NCI-H510A (cell line): ENCODE measurements at regions not wholly inside any gene's neighbourhood (a gene's known extent, or its start where the extent isn't known, plus 50 kb on each side); places are given as distances from the start of the nearest gene placed in this dataset.
"Not testable (repeated sequence)": the region's sequence is repeated elsewhere in the genome, so short reads cannot be mapped to it uniquely, and the experiment has no call there.

ENCODE experiments used
- DNase-seq: peaks from one replicate; lab custom pipeline; 2025; lab: John Stamatoyannopoulos, UW

DNA sequence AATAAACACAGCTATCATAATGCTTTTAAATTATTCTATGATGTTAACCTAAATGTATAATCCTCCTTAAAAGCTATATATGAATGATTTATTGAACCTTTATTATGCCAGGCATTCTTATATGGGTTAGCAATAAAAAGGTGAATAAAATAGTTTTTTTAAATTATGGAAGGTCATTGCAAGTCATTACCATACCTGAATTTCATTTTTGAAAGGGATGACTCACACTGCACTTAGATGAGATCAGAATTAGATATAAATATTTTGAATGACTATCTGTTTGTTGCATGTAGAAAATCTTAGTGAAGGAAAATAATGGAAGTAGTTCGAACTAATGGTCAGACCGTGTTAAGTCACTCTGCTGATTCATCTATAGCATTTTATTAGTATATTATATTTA, 822.3 kb downstream of the LUZP2 start:
- no peak for DNase-seq

GRCh38 chr11:25327656-25328055, 830.8 kb downstream of the LUZP2 start:
- no peak for DNase-seq

DNA sequence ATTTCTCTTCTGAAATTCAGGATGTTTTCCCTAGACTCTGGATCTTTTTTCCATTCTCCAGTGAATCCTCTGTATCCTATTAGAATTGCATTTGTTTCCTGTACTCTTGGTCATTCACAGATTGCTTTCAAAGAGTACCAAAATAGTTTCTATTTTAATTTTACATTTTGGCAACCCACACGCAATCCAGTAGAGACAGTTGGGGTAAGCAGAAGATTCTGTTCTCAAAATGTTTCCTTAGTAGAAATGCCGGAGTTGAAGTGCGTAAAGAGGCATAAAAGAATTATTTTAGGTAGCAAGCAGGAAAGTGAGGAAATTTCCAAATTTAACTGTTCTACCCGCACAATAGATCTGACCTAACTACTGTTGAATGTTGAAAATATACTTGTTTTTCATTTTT, 842.4 kb downstream of the LUZP2 start:
- no peak for DNase-seq

- no peak for DNase-seq
Observed at GRCh38 chr11:25349537-25349936, 852.7 kb downstream of the LUZP2 start.

DNA sequence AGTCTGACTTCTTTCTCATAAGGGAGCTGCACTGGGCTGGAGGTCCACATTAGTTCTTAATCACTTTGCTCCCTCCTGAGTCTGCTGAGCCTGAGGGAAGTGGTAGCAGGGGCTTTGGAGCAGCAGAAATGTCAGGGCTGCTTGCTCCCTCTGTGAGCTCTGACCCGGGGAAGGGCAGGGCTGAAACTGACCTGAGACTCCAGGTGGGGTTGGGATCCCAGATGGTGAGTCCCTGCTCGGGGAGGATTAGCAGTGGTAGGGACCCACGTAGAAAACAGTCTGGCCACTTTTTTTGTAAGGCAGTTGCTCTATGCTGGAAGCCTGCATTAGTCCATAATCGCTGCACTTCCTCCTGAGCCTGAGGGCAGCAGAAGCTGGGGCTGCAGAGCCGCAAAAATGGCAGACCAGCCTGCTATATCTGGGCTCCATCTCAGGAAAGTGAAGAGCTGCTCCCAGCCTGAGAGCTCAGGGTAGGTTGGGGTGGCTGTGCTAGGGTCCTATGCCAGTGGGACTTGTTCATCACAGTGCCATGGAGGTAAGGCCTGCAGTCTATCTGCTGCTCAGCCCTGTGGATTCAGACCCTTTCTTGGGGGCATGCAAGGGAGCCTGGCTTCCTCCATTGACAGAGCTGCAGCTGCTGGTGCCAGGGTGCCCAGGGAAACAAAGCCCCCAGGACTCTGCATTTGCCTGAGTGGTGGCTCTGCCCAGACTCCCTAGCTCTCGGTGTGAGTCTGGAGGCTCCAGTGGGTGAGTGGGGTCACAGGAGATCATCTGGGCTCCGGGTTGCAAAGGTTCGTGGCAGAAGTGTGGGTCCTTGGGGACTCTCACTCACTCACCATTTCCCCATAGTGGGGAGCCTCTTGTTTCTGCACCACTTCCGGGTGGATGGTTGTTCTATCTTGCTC, 854.3 kb downstream of the LUZP2 start:
- no peak for DNase-seq

GRCh38 chr11:25357133-25357532, 860.3 kb downstream of the LUZP2 start:
- DNase-seq = no peak

- no peak for DNase-seq
Observed at GRCh38 chr11:25377466-25377865, 880.6 kb downstream of the LUZP2 start.

DNA sequence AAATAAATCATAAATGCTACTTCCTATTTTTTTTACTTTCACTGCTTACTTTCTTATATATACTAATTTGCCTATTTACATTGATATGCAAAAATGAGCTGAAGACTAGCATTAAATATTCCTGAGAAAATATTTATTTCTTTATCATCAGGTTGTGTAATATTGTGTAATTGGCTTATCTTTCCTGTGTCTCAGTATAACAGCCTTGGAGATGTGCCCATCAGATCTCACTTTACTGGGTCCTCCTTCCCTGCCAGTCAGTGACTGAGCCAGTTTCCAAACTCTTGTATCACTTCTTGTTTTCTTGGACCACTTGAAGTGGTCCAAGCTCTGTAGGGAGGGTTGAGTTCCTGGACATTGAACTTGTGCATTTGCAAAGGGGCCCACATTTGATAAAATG, 900.0 kb downstream of the LUZP2 start:
- no peak for DNase-seq

DNA sequence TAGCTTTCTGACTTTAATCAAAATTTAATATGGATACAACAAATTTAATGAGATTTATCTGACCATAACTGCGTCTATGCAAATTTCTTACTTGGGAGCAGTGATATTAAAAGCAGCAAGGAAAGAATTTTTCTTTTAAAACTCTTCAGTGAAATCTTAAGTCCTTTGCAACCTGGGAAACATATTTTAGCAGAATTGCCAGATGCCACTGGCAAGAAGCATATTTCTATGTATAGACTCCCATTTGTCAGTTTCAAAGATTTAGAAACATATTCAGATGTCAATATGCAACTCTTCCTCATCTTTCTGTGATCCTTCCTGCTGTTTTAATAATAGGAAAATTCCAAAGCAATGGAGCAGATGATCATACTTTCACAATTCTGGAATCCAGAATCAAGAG, 911.3 kb downstream of the LUZP2 start:
- DNase-seq = no peak

- DNase-seq = no peak
Observed at GRCh38 chr11:25415793-25416192, 916.1 kb upstream of the ANO3 start.

DNA sequence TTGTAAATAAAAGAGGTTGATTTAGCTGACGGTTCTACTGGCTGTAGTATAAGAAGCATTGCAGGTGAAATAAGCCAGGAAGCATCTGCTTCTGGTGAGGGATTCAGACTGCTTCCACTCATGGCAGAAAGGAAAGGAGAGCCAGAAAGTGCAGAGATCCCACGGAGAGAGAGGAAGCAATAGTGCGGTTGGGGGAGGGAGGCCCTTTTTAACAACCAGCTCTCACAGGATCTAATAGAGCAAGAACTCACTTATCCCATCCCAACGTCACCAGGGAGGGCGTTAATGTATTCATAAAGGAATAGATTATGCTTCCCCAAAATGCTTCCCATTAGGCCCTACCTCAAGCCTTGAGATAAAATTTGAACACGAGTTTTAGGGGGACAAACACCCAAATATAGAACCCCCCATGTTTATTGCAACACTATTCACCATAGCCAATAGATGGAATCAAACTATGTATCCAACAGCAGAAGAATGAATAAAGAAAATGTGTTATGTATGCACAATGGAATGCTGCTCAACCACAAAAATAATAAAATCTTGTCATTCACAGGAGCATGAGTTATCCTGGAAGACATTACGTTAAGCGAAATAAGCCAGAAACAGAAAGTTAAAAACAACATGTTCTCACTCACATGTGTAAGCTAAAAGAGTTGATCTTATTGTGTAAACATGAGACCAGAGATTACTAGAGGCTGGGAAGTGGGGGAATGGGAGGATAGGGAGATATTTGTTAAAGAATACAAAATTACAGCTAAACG, 908.3 kb upstream of the ANO3 start:
- no peak for DNase-seq

DNA sequence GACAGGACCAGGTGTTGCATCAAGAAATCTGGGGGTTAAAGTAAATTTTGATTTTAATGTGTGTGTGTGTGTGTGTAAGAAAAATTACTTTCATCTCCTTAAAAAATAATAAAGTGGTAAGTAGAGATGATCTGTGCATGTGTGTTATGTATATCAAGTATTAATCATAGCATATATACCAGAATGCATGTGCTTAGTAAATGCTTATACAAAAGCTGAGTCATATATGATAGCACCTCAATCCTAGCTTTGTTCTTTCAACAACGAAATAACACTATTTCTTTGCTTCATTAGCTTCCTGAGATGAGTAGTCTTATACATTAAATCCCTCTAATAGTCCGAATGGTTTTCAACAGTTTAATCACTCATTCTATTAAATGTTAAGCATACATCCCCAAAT, 899.6 kb upstream of the ANO3 start:
- DNase-seq = no peak

DNA sequence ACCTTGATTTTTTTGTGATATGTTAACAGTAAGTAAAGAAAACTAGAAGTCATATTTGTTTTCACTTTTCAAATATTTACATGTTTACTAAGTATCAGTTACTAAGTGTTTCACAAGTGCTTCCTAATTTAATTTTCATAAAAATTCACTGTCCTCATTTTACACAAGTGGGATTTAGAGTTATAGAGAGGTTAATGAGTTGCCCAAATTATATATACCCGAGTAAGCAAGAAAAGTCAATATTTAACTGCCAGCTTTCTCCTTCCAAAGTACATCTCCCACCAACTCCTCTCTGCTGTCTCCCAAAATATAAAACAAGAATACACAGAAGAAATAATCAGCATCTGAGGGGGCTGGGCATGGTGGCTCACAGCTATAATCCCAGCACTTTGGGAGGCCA, 896.7 kb upstream of the ANO3 start:
- no peak for DNase-seq

DNA sequence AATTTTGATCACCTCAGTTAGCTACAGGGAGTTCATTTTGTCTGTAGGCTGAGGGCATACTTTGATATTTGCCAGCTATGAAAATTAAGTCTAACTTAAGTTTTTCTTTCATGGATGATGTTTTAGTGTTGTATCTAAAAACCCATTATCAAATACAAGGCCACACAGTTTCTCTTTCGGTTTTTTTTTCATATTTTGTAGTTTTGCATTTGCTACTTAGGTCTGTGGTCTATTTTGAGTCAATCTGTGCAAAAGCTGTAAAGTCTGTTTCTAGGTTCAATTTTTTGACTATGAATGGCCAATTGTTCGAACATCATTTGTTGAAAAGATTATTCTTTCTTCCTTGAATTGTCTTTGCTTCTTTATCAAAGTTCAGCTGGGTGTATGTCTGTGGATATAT, 895.6 kb upstream of the ANO3 start:
- DNase-seq = no peak

GRCh38 chr11:25441421-25441820, 890.5 kb upstream of the ANO3 start:
- DNase-seq = no peak

- no peak for DNase-seq
Observed at GRCh38 chr11:25449091-25449490, 882.8 kb upstream of the ANO3 start.

DNA sequence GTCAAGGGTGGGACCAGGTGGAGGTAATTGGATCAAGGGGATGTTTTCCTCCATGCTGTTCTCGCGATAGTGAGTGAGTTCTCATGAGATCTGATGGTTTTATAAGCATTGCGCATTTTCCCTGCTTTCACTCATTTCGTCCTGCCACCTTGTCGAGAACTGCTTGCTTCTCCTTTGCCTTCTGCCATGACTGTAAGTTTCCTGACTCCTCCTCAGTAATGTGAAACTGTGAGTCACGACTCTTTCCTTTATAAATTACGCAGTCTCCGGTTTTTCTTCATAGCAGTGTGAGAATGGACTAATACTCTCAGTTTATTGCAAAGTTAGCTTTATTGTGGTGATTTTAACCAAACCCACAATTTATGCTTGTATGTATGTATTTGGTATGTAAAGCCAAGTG, 878.5 kb upstream of the ANO3 start:
- no peak for DNase-seq

GRCh38 chr11:25456211-25456610, 875.7 kb upstream of the ANO3 start:
- no peak for DNase-seq

DNA sequence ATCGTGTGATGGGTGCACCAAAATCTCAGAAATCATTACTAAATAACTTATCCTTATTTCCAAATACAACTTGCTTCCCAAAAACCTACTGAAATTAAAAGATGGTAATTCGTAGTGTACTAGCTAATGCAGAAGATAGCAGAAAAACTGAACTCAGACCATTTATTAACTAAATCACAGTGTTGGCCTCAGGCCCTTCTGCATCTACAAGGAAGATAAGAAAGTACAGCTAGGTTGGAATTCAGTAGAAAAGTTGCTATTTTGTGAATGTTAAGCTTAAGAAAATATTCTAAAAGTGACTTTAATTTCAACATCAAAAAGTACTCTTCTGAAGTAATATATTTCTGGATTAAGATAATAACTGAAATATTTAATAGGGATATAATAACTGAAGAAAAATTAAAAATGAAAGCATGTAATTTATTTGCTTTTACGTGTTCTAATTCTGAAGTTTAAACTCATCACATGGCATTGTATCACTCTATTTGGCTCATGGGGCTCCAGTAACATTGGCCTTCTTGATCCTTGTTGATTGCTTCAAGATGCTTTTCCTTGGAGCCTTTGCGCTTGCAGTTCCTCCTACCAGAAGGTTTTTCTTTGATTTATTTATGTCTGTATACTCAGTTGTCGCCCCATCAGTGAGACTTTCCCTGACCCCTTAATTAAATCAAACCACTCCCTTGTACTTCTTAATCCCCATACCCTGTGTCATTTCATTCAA, 847.9 kb upstream of the ANO3 start:
- DNase-seq = no peak

DNA sequence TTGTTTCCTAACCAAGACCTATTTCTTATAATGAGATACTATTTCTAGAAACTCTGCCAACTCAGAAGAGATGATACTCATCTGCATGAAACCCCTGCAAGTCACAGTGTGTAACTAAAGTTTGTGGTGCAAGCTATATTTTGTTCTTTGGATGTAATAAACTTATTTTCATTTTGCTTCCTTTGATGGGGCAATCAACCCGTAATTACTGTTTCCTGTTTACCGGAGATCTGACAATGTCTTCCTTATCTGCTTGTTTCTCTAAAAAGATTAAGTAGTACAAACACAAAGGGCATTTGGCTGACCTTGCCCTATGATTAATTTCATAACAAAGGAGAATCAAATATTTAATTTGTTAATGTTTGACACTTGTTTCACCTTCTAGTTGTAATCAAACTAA, 846.6 kb upstream of the ANO3 start:
- no peak for DNase-seq

DNA sequence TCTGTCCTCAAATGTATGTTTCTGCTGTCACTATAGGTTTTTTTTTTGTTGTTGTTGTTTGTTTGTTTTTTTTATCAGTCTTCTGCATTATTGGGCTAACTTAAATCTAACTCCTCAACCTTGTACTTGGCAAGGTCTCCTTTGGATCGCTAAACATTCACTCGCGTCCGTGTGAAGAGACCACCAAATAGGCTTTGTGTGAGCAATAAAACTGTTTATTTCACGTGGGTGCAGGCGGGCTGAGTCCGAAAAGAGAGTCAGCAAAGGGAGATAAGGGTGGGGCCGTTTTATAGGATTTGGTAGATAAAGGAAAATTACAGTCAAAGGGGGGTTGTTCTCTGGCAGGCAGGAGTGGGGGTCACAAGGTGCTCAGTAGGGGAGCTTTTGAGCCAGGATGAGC, 845.6 kb upstream of the ANO3 start:
- DNase-seq = not testable (repeated sequence)

DNA sequence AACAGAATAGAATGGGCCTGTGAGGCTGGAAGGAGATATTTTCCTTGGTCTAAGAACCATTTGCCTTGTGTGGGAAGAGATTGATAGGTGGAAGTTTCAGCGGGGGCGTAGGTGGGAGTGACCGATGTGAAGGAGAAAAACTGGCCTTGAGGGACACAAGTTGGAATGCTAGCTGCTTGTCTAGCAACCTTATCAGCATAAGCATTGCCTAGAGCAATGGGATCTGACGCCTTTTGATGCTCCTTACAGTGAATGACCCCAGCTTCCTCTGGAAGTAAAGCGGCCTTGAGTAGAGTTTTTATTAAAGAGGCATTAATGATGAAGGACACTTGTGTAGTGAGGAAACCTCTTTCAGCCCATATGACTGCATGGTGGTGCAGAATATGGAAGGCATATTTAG, 843.8 kb upstream of the ANO3 start:
- not testable (repeated sequence) for DNase-seq

DNA sequence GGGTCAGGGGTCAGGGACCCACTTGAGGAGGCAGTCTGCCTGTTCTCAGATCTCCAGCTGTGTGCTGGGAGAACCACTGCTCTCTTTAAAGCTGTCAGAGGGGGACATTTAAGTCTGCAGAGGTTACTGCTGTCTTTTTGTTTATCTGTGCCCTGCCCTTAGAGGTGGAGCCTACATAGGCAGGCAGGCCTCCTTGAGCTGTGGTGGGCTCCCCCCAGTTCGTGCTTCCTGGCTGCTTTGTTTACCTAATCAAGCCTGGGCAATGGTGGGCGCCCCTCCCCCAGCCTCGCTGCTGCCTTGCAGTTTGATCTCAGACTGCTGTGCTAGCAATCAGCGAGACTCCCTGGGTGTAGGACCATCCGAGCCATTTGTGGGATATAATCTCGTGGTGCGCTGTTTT, 830.5 kb upstream of the ANO3 start:
- DNase-seq = not testable (repeated sequence)
